Stimulated activated CD4-positive, alpha-beta T cell treated with anti-CD3 and anti-CD28 coated beads, TNF-alpha, amount 100 ng/mL, for 48 hours (primary cell): ENCODE measurements at regions not wholly inside any gene's neighbourhood (a gene's known extent, or its start where the extent isn't known, plus 50 kb on each side); places are given as distances from the start of the nearest gene placed in this dataset.

Experiments used
- DNase-seq, 3 donors: peaks; one replicate each; pipeline ENCODE4 v3.0.0-alpha.2; 2020; ENCODE audit warnings: low read depth in 3 of 3

GRCh38 chr5:106882035-106882434 lies 788.7 kb downstream of the EFNA5 start:
- DNase-seq, result no peak

GRCh38 chr5:106880656-106881055 lies 790.1 kb downstream of the EFNA5 start:
- DNase-seq, result no peak

GRCh38 chr5:106877881-106878280 lies 792.9 kb downstream of the EFNA5 start:
- DNase-seq, result no peak

GRCh38 chr5:106876665-106877194 lies 794.0 kb downstream of the EFNA5 start:
- DNase-seq, result no peak

- DNase-seq, result no peak
Measured at GRCh38 chr5:106876298-106876622, 794.5 kb downstream of the EFNA5 start.

GRCh38 chr5:106875591-106876297 lies 795.0 kb downstream of the EFNA5 start:
- DNase-seq, result no peak

GRCh38 chr5:106874974-106875373 lies 795.8 kb downstream of the EFNA5 start:
- no peak for DNase-seq

- no peak for DNase-seq
Measured at GRCh38 chr5:106874531-106874930, 796.2 kb downstream of the EFNA5 start.

- DNase-seq, result no peak
Measured at GRCh38 chr5:106873568-106873967, 797.2 kb downstream of the EFNA5 start.

- no peak for DNase-seq
Measured at GRCh38 chr5:106865279-106865678, 805.5 kb downstream of the EFNA5 start.

- DNase-seq, result no peak
Measured at GRCh38 chr5:106862450-106863193, 808.1 kb downstream of the EFNA5 start.

- DNase-seq, result no peak
Measured at GRCh38 chr5:106860398-106861044, 810.2 kb downstream of the EFNA5 start.

- no peak for DNase-seq
Measured at GRCh38 chr5:106858616-106859015, 812.1 kb downstream of the EFNA5 start.

- no peak for DNase-seq
Measured at GRCh38 chr5:106854922-106855321, 815.8 kb downstream of the EFNA5 start.

- no peak for DNase-seq
Measured at GRCh38 chr5:106854105-106854687, 816.5 kb downstream of the EFNA5 start.

- DNase-seq, result no peak
Measured at GRCh38 chr5:106853266-106853665, 817.5 kb downstream of the EFNA5 start.

GRCh38 chr5:106849266-106849665 lies 821.5 kb downstream of the EFNA5 start:
- DNase-seq, result no peak

- no peak for DNase-seq
Measured at GRCh38 chr5:106843812-106844416, 826.8 kb downstream of the EFNA5 start.

- DNase-seq, result no peak
Measured at GRCh38 chr5:106833517-106833916, 837.2 kb downstream of the EFNA5 start.

- no peak for DNase-seq
Measured at GRCh38 chr5:106827061-106827460, 843.7 kb downstream of the EFNA5 start.

- DNase-seq, result no peak
Measured at GRCh38 chr5:106825374-106825773, 845.4 kb downstream of the EFNA5 start.

- DNase-seq, result no peak
Measured at GRCh38 chr5:106822851-106823250, 847.9 kb downstream of the EFNA5 start.
